DOHH2 (cell line): ENCODE measurements at regions not wholly inside any gene's neighbourhood (a gene's known extent, or its start where the extent isn't known, plus 50 kb on each side); places are given as distances from the start of the nearest gene placed in this dataset.
"Not testable (repeated sequence)": the region's sequence is repeated elsewhere in the genome, so short reads cannot be mapped to it uniquely, and the experiment has no call there.

Source experiments
- EZH2phosphoT487 ChIP-seq: fragments of 200-600 bp; sonication (generic); IDR thresholded peaks from 2 replicates; pipeline ENCODE4 v1.6.1; 2017; ENCODE audit warnings: borderline replicate concordance, mild to moderate bottlenecking, antibody characterized with exemption, low read length, moderate library complexity, mixed read lengths
- TF ChIP-seq, protein P1 (sequence below): fragments of 200-600 bp; sonication (generic); IDR thresholded peaks from one replicate; pipeline ENCODE4 v1.5.1; 2014; ENCODE audit warnings: antibody characterized with exemption, mild to moderate bottlenecking, low read depth, low read length; ENCODE audit not compliant: poor library complexity, severe bottlenecking

DNA sequence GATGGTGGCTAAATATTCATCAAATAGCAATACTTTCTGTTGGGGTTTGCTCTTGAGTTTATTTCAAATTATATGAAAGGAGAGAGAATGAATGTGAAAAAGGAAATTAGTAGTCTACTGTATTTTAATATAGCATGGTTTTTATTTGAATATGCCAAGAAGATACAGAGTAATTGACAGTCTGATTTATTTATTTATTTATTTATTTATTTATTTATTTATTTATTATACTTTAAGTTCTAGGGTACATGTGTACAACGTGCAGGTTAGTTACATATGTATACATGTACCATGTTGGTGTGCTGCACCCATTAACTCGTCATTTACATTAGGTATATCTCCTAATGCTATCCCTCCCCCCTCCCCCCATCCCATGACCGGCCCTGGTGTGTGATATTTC is 224.2 kb upstream of the ELAVL2 start:
- TF ChIP-seq, protein P1, sequence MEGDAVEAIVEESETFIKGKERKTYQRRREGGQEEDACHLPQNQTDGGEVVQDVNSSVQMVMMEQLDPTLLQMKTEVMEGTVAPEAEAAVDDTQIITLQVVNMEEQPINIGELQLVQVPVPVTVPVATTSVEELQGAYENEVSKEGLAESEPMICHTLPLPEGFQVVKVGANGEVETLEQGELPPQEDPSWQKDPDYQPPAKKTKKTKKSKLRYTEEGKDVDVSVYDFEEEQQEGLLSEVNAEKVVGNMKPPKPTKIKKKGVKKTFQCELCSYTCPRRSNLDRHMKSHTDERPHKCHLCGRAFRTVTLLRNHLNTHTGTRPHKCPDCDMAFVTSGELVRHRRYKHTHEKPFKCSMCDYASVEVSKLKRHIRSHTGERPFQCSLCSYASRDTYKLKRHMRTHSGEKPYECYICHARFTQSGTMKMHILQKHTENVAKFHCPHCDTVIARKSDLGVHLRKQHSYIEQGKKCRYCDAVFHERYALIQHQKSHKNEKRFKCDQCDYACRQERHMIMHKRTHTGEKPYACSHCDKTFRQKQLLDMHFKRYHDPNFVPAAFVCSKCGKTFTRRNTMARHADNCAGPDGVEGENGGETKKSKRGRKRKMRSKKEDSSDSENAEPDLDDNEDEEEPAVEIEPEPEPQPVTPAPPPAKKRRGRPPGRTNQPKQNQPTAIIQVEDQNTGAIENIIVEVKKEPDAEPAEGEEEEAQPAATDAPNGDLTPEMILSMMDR, result not testable (repeated sequence)
- TF ChIP-seq EZH2phosphoT487, result not testable (repeated sequence)
